GM21423 (cell line): ENCODE measurements at regions not wholly inside any gene's neighbourhood (a gene's known extent, or its start where the extent isn't known, plus 50 kb on each side); places are given as distances from the start of the nearest gene placed in this dataset.
"Not testable (repeated sequence)": the region's sequence is repeated elsewhere in the genome, so short reads cannot be mapped to it uniquely, and the experiment has no call there.

Experiments used
- ATAC-seq: cut with Tn5 transposase; IDR thresholded peaks from one replicate; pipeline ENCODE4 v1.9.1; 2021; ENCODE audit warnings: mild to moderate bottlenecking, moderate library complexity; ENCODE audit not compliant: unreplicated experiment

DNA sequence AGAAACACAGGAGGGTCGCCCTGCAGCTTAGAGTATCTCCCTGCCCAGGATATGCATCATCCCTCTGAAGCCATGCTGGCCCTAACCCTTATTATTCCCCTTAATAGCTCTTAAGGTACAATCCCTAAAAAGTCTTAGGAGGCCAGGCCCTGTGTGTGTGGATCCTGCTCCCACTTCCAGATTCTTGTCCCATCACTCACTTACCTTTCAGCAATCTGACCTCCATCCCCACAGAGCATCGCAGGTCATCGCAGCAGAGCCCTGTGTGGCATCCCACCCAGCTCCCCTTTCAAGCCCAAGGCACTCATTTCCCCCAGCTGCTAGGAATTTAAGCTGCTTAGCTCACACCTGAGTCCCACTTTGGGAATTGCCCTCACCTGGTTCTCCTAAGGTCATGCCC lies 223.8 kb upstream of the SMLR1 start:
- ATAC-seq, result no peak

GRCh38 chr6:130604841-130605399 lies 222.3 kb upstream of the SMLR1 start:
- no peak for ATAC-seq

DNA sequence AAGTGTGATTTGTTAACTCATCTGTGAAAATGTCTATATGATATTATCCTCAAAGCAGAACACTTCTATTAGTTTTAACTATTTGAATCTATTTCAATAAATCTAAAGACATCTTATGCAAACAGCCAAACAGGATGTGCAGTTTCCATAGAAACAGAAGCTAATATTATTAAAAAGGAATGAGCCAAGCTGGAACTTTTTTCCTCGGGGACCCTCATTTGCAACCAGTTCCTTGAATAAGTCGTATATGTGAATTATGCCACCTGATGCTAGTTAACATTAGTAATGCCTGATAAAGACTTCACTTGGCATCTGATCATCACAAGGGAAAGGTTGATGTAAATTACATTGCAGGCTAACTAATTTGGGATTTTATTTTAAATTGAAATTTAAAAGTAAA lies 216.9 kb upstream of the SMLR1 start:
- no peak for ATAC-seq

- ATAC-seq, result no peak
Measured at GRCh38 chr6:130611366-130611765, 215.8 kb upstream of the SMLR1 start.

GRCh38 chr6:130613176-130613575 lies 214.0 kb upstream of the SMLR1 start:
- no peak for ATAC-seq

GRCh38 chr6:130615816-130616215 lies 211.4 kb upstream of the SMLR1 start:
- ATAC-seq, result no peak

DNA sequence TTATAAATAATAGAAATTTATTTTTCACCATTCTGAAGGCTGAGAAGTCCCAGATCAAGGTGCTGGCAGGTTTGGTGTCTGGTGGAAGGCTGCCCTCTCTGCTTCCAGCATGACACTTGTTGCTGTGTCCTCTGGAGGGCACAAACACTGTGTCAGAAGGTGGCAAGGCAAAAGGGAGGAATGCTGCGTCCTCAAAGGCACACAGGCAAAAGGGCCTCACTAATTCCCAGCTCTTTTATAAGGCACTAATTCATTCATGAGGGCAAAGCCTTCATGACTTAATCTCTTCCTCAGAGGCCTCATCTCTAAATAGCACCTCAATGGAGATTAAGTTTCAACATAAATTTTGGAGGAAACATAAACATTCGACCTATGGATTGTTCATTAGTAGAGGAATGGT lies 209.5 kb upstream of the SMLR1 start:
- ATAC-seq, result no peak

GRCh38 chr6:130618806-130619205 lies 208.4 kb upstream of the SMLR1 start:
- not testable (repeated sequence) for ATAC-seq

- no peak for ATAC-seq
Measured at GRCh38 chr6:130620338-130620781, 206.8 kb upstream of the SMLR1 start.

DNA sequence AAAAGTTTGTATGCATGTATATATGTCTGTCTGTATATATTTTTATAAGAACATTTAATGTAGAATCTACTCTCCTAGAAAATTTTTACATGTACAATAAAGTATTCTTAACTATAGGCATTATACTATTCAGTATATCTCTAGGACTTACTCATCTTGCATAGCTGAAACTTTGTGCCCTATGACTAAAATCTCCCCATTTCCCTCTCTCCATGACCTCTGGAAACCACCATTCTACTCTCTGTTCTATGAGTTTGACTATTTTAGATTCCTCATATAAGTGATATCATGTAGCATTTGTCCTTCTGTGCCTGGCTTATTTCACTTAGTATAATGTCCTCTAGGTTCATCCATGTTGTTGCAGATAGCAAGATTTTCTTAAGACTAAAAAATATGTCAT lies 205.1 kb upstream of the SMLR1 start:
- ATAC-seq, result no peak

GRCh38 chr6:130624046-130624445 lies 203.2 kb upstream of the SMLR1 start:
- ATAC-seq, result no peak

GRCh38 chr6:130625825-130626527 lies 201.2 kb upstream of the SMLR1 start:
- ATAC-seq, result peak; percentile 75

- no peak for ATAC-seq
Measured at GRCh38 chr6:130628862-130629261, 198.3 kb upstream of the SMLR1 start.

- no peak for ATAC-seq
Measured at GRCh38 chr6:130629640-130630039, 197.6 kb upstream of the SMLR1 start.

- ATAC-seq, result no peak
Measured at GRCh38 chr6:130632277-130632676, 194.9 kb upstream of the SMLR1 start.

- ATAC-seq, result no peak
Measured at GRCh38 chr6:130632897-130633296, 194.3 kb upstream of the SMLR1 start.

GRCh38 chr6:130643361-130643760 lies 183.8 kb upstream of the SMLR1 start:
- ATAC-seq, result no peak

GRCh38 chr6:130644175-130644574 lies 183.0 kb upstream of the SMLR1 start:
- ATAC-seq, result no peak

- ATAC-seq, result not testable (repeated sequence)
Measured at GRCh38 chr6:130644769-130645168, 182.4 kb upstream of the SMLR1 start.

GRCh38 chr6:130647246-130647645 lies 180.0 kb upstream of the SMLR1 start:
- no peak for ATAC-seq

GRCh38 chr6:130655586-130655985 lies 171.6 kb upstream of the SMLR1 start:
- ATAC-seq, result no peak

DNA sequence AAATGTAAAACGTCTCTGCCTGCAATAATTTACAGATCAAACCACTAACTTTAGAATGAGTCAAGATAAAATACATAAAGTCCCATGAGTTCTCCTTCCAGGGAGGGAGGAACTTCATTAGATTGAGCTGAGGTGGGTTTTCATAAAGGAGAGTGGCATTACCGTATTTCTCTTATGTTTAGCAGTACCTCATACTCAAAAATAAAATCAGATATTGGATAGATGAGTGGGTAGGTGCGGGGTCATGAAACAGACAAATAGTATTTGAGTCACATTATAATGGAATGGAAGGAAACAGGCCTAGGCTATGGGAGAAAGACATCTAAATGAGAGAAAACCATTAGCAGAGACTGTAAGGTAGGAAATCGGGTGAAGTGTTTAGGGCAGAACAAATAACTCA lies 166.1 kb upstream of the SMLR1 start:
- ATAC-seq, result no peak

DNA sequence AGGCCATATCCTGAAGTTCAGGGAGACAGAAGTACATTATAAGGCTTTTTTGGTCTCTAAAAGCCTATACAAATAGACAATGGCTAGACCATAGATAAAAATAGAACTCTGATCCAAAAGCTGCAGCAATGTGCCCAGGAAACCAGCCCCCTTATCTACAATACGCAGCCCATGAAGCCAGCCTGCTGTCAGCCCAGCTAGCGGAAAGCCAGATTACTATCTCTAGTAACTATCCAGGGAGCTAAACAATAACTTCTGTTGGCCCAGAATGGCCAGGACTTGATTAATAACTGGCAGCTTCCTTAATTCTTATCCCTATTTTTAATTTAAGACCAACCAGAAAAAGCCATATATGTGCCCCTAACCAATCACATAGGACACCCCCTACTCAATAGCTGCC lies 160.4 kb upstream of the SMLR1 start:
- no peak for ATAC-seq
